ENCODE measurements at regions not wholly inside any gene's neighbourhood (a gene's known extent, or its start where the extent isn't known, plus 50 kb on each side); places are given as distances from the start of the nearest gene placed in this dataset.

DNA sequence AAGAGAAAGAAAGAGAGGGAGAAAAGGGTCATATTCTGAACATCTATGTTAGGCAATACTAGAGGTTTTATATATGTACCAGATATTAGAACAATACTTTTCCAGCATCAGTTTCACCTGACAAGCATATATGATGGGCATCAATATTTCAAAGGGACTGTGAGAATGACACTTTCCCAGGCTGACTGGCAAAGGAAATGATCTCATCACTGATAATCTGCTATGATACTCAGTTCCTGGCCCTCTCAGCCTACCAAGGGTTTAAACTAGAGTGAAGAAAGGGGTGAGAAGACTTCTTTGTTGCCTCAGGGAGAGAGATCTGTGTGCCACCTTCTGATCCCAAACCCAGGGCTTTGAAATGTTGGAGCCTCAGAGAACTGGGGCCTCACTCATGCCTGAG lies 183.5 kb downstream of the TTC8 start:
- TF ChIP-seq CTCF (IDR thresholded peaks at IDR 0.05), result no peak
- no peak for TF ChIP-seq POLR2A (IDR thresholded peaks at IDR 0.05)
